ENCODE measurements at regions not wholly inside any gene's neighbourhood (a gene's known extent, or its start where the extent isn't known, plus 50 kb on each side); places are given as distances from the start of the nearest gene placed in this dataset.

GRCh38 chr10:62545160-62546066 is 171.2 kb downstream of the ZNF365 start:
- DNase-seq (ENCODE audit: low read depth in 2 of 2): no peak

- DNase-seq (ENCODE audit: low read depth in 2 of 2): no peak
Observed at GRCh38 chr10:62548686-62549085, 174.5 kb downstream of the ZNF365 start.

- no peak for DNase-seq (ENCODE audit: low read depth in 2 of 2)
Observed at GRCh38 chr10:62550173-62550572, 176.0 kb downstream of the ZNF365 start.

GRCh38 chr10:62554632-62555199 is 180.5 kb downstream of the ZNF365 start:
- DNase-seq (ENCODE audit: low read depth in 2 of 2): peak in 1 of 2 donors; percentile 3

- DNase-seq (ENCODE audit: low read depth in 2 of 2): no peak
Observed at GRCh38 chr10:62559481-62560200, 185.5 kb downstream of the ZNF365 start.

GRCh38 chr10:62560201-62560819 is 186.1 kb downstream of the ZNF365 start:
- DNase-seq (ENCODE audit: low read depth in 2 of 2): no peak

- DNase-seq (ENCODE audit: low read depth in 2 of 2): no peak
Observed at GRCh38 chr10:62561151-62561550, 187.0 kb downstream of the ZNF365 start.

GRCh38 chr10:62562101-62562500 is 187.9 kb downstream of the ZNF365 start:
- DNase-seq (ENCODE audit: low read depth in 2 of 2): no peak

- DNase-seq (ENCODE audit: low read depth in 2 of 2): no peak
Observed at GRCh38 chr10:62562795-62563194, 188.6 kb downstream of the ZNF365 start.

GRCh38 chr10:62573929-62574328 is 199.8 kb downstream of the ZNF365 start:
- no peak for DNase-seq (ENCODE audit: low read depth in 2 of 2)

GRCh38 chr10:62577076-62577475 is 202.9 kb downstream of the ZNF365 start:
- no peak for DNase-seq (ENCODE audit: low read depth in 2 of 2)

GRCh38 chr10:62577666-62578291 is 203.6 kb downstream of the ZNF365 start:
- DNase-seq (ENCODE audit: low read depth in 2 of 2): no peak

- no peak for DNase-seq (ENCODE audit: low read depth in 2 of 2)
Observed at GRCh38 chr10:62578301-62578700, 204.1 kb downstream of the ZNF365 start.

- no peak for DNase-seq (ENCODE audit: low read depth in 2 of 2)
Observed at GRCh38 chr10:62578916-62579315, 204.7 kb downstream of the ZNF365 start.

GRCh38 chr10:62580396-62580795 is 206.2 kb downstream of the ZNF365 start:
- no peak for DNase-seq (ENCODE audit: low read depth in 2 of 2)

- no peak for DNase-seq (ENCODE audit: low read depth in 2 of 2)
Observed at GRCh38 chr10:62581351-62581750, 207.2 kb downstream of the ZNF365 start.

GRCh38 chr10:62582101-62582705 is 208.0 kb downstream of the ZNF365 start:
- DNase-seq (ENCODE audit: low read depth in 2 of 2): no peak

GRCh38 chr10:62582804-62583208 is 208.6 kb downstream of the ZNF365 start:
- no peak for DNase-seq (ENCODE audit: low read depth in 2 of 2)

GRCh38 chr10:62583876-62584615 is 209.9 kb downstream of the ZNF365 start:
- DNase-seq (ENCODE audit: low read depth in 2 of 2): no peak

GRCh38 chr10:62584731-62585130 is 210.6 kb downstream of the ZNF365 start:
- no peak for DNase-seq (ENCODE audit: low read depth in 2 of 2)

Measured in stimulated activated CD4-positive, alpha-beta T cell treated with anti-CD3 and anti-CD28 coated beads, Interleukin-1b, Interleukin-23, amount 100 ng/mL, for 4 hours (primary cell).